NCI-H345 (cell line): ENCODE measurements at regions not wholly inside any gene's neighbourhood (a gene's known extent, or its start where the extent isn't known, plus 50 kb on each side); places are given as distances from the start of the nearest gene placed in this dataset.
"Not testable (repeated sequence)": the region's sequence is repeated elsewhere in the genome, so short reads cannot be mapped to it uniquely, and the experiment has no call there.

Experiments used
- DNase-seq: peaks from one replicate; lab custom pipeline; 2025; lab: John Stamatoyannopoulos, UW

DNA sequence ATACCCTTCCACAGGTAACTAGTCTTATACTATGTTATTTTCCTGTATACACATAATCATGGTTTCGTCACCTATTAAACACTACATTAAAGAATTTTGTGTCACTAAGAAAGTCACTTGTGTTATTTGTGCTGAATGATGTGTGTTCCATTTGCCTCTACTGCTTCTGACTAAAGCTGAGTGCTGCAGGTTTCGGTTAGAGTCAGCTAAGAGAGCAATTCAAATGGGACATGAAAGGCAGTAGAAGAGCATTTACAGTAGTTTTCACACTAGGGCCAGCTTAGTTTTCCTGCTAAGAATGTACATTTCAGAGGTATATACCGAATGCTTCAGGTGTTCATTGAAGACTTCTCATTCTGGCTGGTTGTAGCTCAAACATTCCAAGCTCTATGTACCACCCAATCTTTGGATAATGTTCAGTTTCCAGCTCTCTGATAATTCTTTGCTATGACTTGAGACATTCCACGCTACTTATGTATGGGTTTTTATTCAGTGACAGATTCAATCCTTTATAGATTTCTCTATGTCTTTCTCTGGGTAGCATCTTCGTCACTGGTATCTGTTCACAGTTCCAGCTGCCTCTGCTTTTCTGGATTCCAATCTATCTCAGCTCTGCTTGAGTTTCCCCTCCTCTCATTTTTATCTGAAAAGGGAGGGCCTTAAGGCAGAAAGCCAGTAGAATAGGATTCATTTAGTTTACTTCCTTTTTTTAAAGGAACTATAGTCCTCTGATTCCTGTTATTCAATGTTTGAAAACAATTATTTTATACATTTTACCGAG is 164.4 kb downstream of the CXXC4 start:
- DNase-seq: no peak

DNA sequence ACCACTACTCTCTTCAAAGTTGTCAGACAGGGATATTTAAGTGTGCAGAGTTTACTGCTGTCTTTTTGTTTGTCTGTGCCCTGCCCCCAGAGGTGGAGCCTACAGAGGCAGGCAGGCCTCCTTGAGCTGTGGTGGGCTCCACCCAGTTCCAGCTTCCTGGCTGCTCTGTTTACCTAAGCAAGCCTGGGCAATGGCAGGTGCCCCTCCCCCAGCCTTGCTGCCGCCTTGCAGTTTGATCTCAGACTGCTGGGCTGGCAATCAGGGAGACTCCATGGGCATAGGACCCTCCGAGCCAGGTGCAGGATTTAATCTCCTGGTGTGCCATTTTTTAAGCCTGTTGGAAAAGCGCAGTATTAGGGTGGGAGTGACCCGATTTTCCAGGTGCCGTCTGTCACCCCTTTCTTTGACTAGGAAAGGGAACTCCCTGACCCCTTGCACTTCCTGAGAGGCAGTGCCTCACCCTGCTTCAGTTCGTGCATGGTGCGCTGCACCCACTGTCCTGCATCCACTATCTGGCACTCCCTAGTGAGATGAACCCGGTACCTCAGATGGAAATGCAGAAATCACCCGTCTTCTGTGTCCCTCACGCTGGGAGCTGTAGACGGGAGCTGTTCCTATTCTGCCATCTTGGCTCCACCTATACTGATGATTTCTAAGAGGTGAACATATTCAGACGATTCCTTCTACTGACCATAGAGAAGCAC is 167.6 kb downstream of the CXXC4 start:
- DNase-seq: not testable (repeated sequence)

DNA sequence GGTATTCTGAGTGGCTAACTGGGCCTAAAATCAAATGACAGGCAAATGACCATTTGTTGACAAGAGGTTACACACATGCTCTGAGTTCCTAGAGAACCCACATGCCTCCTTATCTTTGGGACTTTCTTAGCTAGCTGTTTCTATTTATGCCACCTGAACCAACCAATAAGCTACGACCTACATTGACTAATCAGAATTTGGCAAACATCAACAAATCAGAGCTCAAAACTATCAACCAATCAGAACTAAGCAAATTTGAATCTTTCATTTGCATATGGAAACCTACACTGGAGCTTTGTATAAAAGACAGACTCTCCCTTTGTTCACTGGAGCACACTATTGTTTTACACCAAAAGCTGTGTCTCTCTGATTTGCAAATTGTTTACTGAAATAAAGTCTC is 192.0 kb downstream of the CXXC4 start:
- DNase-seq: no peak

DNA sequence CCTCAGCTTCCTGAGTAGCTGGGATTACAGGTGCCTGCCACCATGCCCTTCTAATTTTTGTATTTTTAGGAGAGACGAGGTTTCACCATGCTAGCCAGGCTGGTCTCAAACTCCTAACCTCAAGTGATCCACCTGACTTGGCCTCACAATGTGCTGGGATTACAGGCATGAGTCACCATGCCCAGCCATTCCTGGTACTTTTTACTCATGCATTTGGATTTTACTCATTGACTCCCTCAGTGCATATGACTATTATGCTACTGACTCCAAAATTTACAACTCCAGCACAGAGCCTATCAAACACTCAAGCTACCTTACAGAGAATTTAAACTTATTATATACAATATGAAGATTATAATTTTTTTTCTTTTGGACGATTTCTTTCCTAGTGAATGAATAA is 199.9 kb downstream of the CXXC4 start:
- no peak for DNase-seq

DNA sequence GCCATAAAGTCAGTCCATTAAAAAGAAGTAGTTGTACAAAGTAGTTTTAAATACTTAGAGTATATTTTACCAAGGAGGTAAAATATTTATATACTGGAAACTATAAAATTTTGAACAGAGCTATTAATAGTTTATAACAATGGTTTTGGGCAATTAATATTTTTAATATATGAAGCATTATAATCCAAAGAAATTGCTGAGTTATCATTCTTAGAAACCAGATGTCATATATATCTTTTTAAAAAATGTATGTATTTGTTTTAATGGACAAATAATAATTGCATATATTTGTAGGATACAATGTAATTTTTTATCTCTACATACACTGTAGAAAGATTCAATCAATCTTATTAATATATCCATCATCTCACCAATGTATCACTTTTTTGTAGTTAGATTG is 207.8 kb downstream of the CXXC4 start:
- DNase-seq: no peak

DNA sequence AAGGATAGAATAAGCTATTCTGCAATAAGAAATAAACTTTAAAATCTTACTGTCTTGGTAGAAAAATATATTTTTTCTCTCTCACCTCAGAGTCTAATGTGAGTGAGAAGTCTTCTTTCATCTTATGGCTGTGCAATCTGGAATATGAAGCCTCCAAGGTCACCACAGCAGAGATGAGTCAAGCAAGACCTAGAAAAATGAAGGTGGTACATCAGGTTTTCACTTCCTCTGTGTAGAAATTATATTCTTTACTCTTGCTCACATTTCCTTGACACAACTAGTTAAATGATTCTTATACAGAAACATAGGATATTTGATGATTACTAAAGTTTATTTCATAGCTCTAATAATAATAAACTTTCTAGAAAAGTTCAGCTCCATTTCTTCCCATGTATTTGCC is 211.4 kb downstream of the CXXC4 start:
- no peak for DNase-seq

DNA sequence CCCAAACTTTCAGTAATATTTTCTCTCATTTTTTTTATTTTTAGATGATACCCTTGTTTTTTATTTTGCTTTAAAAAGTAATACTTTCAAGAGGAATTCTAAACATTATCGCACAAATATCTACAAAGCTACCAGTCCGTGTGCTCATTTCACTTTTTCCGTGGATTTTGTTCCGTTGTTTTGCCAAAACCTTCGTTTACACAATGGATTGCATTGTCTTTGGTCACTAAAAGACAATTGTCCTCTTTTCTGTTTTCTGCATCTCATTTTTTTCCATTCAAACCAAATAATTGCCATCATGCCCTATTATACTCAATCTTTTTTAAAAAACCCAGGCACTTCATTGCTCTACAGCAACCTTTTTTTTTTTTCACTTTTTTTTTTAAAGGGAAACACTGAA is 214.9 kb downstream of the CXXC4 start:
- DNase-seq: no peak

DNA sequence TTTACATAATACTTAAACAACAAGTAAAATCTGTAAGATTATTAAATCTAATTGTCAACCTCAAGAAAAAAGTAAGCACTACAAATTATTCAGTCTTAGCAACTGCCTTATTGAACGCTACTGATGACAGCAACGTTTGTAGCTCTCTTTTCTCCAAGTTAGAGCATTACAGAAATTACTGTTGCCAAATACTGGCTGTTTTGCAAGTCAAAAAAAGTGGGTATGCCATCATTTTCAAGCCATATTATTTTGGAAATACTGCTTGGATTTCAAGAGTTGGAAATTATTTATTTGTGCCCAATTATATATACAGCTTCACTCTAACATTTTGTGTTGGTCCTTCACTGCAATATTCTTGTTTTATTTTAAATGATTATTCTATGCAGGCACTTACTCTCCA is 221.7 kb downstream of the CXXC4 start:
- DNase-seq: no peak

DNA sequence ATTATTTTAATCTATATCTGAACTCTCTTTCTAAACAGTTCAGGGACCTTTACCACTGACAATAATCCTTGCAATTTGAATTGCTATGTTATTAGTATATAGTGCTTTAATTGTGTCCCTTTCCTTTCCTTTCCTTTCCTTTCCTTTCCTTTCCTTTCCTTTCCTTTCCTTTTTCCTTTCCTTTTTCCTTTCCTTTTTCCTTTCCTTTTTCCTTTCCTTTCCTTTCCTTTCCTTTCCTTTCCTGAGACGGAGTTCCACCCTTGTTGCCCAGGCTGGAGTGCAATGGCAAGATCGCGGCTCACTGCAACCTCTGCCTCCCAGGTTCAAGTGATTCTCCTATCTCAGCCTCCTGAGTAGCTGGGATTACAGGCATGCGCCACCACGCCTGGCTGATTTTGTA is 225.1 kb downstream of the CXXC4 start:
- DNase-seq: not testable (repeated sequence)

DNA sequence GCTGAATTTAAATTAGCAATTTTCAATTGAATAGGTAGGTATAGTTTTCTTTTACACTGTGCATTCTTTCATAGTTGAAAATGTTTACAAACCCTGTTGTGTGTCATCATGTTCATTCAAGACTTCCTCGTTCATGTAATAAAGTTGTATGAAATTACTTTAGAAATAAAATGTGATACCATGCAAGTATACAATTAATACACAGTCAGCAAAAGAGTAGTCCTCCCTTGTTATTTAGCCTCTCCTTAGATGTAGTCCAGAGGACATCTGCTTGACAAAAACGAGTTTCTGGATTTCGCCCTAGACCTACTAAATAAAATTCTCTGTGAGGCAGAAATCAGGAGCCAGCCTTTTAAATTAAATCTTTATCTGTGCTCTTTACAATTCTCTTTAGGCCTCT is 231.6 kb downstream of the CXXC4 start:
- no peak for DNase-seq

DNA sequence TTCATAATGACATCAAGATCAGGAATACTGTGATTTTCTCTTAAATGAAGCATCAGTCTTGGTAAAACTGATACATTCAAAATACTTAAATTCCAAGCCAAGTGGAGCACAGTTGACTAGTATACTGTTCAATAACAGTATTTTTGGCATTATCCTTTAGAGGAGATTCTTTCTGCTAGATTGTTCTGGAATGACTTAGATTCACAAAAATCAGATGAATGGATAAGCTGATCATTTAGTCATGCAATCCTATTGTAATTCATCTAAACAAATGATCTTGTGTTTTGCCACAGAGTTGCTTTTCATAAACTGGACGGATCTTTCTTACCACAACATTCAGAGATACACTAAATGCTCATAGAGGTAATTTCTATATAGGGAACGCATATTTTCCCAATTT is 232.0 kb downstream of the CXXC4 start:
- DNase-seq: no peak

DNA sequence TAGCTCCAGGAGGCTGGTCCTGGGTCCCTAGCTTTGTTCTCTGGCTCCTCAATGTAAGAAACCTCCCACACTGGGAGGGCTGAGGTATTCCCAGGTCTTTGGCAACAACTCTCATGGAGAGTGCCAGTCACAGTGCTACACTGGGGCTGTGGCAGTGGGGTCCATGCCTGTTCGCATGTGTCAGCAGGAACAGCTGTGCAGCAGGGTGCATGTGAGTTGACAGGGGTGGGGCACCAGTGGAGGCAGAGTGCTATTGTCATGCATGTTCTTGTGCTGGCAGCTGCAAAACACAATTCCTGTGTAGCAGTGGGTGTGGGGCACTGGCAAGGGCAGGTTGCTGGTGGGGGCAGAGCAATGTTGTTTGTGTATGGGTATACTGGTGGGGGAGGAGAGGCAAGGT is 246.0 kb downstream of the CXXC4 start:
- no peak for DNase-seq

DNA sequence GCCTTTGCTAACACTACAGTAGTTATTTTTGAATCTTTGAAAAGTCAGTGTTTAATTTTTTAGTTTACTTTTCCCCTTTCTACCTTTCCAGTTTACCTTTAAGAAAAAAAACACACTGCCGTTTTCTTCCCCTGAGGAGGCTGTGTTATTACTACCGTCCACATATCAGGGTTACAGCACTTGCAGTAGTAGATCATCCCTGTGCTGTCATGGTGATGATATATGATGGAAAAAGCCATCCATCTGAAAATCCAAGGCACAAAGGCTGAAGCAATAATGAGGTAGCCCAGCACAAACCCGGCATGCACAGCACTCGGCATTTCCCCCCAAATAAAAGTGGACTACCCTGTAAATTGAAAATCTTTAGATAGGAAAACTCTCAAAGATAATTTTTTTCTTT is 258.7 kb downstream of the CXXC4 start:
- no peak for DNase-seq

DNA sequence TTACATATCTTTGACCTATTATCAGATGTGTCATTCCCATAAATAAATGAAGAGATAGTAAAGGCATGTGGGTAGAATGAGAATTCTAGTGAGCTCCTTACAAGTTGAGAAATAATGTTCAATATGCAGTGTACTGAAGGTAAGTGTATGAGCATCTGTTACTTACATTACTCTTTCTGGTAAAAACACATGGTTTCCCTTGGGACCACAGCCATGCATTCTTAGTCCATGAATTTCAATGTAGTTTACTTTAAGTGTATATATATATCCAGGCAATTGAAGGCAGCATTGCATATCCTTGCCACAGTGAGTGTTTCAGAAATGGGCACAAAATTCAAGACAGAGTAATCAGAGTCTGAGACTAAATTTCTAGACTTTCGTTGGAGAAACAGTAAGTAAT is 277.2 kb downstream of the CXXC4 start:
- no peak for DNase-seq

DNA sequence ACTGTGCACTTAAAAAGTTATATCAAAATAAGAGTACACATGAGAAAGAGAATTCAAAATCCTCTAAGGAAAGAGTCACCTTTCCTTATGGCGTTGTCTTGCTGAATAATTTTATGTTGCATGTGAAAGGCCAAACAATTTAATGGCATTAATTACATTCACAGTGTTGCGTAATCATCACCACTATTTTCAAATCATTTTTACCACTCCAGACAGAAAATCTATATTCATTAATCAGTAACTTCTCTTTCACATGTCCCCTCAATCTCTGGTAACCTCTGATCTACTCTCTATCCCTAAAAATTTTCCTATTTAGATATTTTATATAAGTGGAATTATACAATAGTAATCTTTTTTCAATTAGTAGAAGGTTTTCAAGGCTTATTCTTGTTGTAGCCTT is 283.0 kb downstream of the CXXC4 start:
- DNase-seq: no peak

DNA sequence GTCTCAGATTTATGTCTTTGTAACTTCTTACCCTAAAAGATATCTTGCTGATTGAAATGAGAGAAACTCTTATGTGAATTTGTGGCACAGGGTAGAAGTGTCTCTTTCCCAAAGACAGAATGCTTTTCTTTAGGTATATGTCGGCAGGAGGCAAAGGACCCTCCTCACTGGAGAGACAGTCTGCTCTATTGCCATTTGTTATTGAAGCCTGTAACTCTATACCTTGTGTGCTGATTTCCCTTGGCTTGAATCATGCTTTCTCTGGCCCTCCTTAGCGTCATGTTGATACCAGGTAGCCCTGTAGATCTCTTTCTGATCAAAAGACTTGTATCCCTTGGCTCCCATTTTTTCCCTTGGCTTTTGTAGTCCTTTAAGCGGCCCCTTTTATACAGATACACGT is 284.3 kb downstream of the CXXC4 start:
- no peak for DNase-seq

DNA sequence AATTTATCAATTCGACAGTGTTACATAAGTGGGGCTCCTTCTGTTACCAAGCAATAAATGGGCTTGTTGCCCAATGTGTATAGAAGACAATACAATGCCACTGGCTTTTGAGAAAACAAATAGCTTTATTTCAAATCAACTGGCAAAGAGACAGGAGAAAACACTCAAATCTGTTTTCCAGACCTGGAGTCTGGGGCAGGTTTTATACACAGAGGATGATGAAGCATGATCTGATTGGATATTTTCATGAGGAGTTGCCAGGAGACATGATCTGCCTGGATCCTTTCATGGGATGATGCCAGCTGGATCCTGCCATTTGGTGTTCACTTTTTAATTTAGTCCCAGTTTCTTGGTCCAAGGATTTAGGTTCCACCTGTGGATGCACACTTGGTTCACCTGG is 287.9 kb downstream of the CXXC4 start:
- DNase-seq: peak; percentile 43

DNA sequence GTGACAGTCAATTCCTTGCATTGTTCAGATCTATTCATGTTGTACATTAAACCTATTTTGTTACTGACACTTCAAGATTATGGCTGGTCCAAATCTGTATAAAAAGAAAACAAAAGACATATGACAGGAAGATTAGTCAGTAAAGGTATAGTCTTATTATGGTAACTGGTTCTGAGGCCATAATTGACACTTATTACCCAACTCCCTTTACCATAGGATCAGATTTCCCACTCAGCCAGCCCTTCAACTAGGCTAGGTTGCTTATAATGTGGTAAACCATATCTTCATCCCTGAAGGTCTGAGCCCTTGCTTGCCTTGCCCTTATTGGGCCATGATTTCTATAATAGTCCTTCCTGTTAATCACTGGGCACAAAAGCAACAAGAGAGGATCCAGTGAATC is 289.6 kb downstream of the CXXC4 start:
- no peak for DNase-seq

DNA sequence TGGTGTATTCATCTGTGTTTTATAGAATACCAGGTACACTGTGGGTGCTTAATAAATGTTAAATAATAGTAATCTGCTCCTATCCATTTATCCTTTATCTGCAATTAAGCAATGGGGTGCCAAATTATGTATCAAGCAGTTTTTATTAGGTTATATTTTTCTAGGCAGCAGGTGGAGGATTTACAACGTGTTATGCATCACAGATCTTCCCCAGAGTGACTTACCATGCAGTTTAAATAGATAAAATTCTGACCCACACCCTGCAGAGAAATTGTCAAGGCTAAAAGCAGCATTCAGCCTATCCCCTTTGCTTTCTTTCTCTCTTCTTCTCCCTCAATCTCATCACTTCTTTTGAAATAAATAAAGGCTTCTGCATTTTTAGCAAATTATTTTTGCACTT is 306.4 kb downstream of the CXXC4 start:
- no peak for DNase-seq

DNA sequence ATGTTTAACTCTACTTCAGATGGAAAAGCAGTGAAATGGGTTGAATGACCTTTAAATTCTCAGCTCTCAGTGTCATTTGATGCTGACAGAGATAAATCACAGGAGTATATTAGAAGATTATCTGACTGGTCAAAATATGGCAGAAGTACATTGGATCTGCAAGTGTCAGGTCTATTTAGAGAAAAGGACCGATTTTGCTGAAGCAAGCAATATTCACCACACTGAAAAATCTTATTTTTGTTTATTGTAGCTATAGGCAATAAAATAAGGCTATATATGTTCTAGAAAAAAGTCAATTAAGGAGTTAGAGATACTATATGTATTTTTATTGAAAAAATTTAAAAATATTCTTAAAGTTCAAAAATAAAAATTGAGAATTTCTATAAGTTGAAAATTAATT is 325.3 kb downstream of the CXXC4 start:
- no peak for DNase-seq

DNA sequence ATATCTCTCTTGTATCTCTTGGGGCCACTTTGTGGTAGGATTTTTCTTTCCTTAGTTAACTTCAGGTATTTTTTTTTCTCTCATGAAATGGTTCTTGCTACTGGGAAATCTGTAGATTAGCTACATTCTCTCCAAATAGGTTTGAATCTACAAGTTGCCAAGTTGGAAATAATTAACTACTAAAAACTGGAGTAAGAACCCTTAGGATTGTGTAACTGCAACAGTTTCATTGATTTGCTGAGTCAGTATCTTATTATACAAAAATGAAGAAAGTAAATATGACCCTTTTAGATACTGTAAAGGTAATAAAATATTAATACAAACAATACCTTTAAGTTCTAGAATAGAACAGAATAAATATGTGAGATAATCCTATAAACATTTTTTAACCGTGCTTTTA is 327.9 kb downstream of the CXXC4 start:
- DNase-seq: no peak

DNA sequence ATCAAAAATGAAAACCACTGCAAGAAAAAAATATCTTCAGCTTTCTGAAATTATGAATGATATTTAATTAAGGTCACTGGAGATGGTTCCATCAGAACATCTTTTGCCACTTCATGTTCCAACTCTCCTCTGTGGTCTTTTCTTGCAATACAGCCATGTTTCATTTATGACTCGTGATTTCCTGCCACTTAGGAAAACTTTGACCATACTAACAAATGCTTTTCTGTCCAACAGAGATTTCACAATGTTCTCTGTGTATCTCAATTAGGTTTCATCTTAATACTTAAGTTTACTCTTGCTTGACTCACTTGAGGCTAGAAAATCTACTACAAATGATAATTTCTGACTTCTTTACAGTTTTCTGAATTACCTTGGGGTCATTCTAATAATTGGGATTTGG is 330.9 kb downstream of the CXXC4 start:
- no peak for DNase-seq

DNA sequence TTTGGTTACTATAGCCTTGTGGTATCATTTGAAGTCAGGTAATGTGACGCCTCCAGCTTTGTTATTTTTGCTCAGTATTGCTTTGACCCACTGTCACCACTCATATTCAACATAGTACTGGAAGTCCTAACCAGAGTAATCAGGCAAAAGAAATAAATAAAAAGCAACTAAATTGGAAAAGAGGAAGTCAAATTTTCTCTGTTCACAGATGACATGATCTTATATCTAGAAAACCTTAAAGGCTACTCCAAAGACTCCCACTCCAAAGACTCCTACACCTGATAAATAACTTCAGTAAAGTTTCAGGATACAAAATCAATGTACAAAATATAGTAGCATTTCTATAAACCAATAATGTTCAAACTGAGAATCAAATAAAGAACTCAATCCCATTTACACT is 348.6 kb downstream of the CXXC4 start:
- DNase-seq: no peak

DNA sequence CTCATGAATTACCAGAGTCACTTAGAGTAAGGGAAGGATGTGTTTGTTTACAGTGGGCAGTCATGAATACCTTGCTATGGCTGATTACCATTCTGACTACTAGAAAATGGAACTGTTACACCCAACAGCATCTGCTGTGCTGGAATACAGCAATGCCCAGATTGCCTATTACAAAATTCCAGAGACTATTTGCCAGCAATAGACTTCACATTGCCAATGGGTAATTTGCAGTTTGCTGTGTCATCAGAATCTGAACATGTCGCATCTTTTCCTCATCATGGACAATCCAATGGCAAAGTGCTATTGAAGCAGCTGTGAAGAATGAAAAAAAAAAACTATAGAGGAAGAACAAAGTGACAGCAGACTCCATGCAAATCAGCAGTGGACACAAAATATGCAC is 356.6 kb downstream of the CXXC4 start:
- no peak for DNase-seq
